KG1 (cell line): ENCODE measurements at regions not wholly inside any gene's neighbourhood (a gene's known extent, or its start where the extent isn't known, plus 50 kb on each side); places are given as distances from the start of the nearest gene placed in this dataset.

Experiments used
- DNase-seq: peaks from one replicate; lab custom pipeline; 2025; lab: John Stamatoyannopoulos, UW

DNA sequence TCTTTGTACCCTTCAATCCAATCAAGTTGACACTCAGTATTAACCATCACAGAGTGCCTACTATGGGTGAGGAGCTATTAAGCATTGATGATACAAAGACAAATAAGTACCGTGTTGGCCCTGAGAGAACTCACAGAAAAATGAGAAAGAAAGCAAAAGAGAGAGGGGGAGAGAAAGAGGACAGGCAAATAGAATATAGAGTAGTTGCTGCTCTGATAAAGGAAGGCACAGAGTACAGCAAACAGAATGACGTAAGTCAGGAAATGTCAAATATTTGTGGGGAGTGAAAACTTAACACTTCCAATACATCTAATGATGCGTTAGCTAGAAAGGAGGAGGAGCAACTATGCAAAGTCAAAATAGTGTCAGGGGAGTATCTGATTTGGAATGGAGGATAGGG lies 320.6 kb upstream of the KCNH8 start:
- no peak for DNase-seq

DNA sequence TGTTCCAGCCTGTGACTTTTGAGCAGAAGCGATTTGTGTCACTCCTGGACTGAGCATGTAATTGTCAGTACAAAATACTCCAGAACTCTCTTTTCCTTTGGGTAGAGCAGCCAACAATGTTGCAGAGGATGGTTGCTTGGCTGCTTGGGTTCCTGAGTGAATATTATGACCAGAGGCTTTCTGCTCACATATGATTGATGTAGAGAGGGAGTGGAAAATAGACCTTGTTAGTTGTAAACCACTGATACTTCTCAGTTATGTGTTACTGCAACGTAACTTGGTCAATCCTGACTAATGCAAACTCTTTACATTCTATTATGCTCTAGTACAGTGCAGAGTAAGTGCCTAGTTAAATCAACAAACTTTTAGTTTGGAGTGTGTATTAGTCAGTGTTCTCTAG lies 322.6 kb upstream of the KCNH8 start:
- no peak for DNase-seq

- no peak for DNase-seq
Observed at GRCh38 chr3:18813300-18813699, 335.0 kb upstream of the KCNH8 start.

DNA sequence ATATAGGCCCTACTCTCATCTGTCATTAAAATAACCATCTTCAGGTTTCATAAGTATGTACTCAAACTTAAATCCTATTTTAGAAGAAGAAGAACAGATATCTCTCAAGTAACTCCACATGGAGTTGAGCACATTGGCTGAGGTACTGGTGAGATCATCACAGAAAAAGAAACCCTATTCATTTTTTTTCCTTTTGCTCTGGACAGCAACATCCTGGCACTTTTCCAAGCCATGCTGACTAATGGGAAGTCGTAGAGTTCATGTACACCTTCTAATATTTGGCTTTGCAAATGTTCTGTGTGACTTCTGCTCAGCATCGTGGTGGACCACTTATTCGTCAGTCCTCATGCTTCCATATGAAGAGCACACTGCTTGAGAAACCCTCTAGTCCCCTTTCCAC lies 336.0 kb upstream of the KCNH8 start:
- no peak for DNase-seq

GRCh38 chr3:18810306-18810661 lies 338.0 kb upstream of the KCNH8 start:
- no peak for DNase-seq

DNA sequence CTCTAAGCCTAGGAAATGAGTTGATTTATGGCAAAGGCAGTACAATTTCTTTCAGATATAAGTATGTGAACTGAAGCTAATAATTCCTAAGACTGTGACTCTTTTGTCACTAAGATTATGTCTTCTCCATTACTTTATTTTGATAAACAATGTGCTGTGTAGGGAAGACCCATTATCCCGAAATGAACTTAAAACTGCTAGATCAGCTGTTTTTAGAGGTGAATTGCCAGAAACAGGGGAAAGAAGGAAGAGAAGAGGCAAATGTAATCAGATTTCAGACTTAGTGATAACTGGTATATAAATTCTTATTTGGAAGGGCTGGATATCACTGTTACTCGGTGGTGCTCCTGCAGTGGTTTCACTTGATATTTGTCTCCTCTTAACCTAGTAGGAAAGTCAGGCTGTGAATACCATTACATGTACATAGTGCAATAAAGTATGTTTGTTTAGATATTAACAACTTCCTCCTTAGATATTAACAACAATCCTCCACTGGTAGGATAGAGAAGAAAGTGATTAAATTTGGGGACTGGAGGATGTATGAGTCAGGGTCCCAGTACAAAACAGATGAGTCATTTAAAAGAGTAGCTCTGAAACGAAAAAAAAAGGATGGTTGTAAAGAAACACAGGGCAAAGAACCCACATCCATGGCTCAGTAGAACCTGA lies 338.5 kb upstream of the KCNH8 start:
- no peak for DNase-seq

DNA sequence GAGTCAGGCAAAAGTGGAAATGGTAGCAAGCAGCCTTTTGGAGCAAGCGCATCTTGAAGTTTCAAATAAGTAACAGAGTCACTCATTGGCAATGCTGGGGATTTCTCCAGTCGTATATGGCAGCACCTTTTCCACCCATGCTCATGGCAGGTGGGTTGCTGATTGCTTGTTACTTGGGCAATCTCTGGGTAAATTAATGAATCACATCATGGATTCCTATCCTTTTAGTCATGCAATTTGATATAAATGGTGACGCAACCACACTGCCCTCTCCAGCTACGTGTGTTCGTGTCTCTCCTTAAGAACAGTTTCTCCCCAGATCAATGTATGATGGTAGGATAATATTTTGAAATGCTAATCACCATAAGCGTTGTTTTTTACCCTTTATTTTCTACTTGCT lies 339.9 kb upstream of the KCNH8 start:
- DNase-seq: no peak

GRCh38 chr3:18807593-18807992 lies 340.7 kb upstream of the KCNH8 start:
- DNase-seq: no peak

- DNase-seq: no peak
Observed at GRCh38 chr3:18806633-18807032, 341.7 kb upstream of the KCNH8 start.

GRCh38 chr3:18797378-18797777 lies 350.9 kb upstream of the KCNH8 start:
- DNase-seq: no peak

DNA sequence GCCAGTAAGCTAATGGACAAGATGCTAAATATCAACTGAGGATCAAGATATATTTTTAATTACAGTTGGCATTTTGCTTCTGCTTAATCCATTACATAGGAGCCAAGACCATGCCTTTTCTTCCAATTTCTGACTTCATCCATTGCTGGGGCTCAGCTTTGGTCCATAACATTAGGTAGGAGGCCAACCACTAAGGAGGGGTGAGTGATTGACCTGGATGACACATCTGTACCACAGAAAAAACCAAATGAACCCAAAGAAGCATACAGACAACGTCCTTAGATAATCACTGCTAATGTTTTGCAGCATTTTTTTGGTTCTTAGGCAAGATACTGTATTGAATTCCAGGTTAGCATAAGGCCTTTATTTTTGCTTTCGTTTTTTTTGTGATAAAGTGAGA lies 353.2 kb upstream of the KCNH8 start:
- no peak for DNase-seq

GRCh38 chr3:18791752-18792151 lies 356.6 kb upstream of the KCNH8 start:
- no peak for DNase-seq

DNA sequence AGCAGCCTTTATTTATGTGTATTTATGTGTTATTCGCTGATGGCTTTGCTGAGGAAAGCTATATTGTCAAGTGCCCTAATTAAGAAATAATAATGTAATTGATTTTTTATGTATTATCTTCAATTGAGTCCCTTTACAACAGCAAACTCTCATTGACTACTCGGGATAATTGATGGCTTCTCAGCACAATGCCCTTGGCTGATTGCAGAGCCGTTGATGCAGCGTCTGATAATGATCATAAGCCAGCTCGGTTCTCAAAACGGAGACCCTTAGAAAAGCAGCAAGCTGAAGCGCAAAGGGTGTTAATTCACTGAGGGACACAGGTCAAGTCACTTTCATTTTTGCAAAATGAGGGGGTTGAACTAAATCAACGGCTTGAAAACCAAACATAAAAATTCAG lies 357.1 kb upstream of the KCNH8 start:
- DNase-seq: no peak

DNA sequence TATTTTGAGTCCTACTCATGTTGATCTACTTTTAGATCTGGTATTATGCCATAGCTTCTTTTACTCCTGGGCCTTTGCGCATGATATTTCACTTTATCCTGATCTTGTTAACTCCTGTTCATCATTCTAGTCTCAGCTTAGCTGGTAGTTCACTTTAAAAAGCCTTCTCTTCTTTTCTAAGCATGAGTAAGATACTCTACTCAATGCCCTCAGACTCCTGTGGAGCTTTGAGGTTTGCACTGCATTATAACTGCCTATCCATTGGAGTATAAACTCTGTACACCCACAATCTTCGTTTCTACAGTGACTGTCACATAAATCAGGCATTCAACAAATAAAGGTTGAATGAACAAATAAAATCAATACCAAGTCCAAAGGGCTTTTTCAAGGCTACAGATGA lies 357.9 kb upstream of the KCNH8 start:
- no peak for DNase-seq

GRCh38 chr3:18789734-18790133 lies 358.6 kb upstream of the KCNH8 start:
- DNase-seq: no peak

GRCh38 chr3:18787441-18787840 lies 360.9 kb upstream of the KCNH8 start:
- DNase-seq: no peak

GRCh38 chr3:18786650-18787323 lies 361.5 kb upstream of the KCNH8 start:
- no peak for DNase-seq

DNA sequence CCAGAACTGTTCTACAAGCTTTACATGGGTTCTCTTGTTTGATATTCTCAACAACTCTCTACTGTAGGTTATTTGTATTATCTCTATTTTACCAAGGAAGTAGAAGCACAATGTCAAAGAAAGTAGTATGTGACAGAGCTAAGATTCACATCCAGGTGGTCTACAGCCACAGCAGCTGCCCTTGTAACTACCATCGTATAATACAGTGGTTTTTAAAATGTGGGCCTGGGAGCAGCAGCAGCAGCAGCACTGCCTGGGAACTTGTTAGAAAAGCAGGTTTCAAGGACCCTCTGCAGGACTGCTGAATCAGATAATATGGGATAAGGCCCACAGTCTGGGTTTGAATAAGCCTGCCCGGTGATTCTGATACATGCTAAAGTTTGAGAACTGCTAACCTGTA lies 357.1 kb upstream of the SATB1 start:
- DNase-seq: no peak

DNA sequence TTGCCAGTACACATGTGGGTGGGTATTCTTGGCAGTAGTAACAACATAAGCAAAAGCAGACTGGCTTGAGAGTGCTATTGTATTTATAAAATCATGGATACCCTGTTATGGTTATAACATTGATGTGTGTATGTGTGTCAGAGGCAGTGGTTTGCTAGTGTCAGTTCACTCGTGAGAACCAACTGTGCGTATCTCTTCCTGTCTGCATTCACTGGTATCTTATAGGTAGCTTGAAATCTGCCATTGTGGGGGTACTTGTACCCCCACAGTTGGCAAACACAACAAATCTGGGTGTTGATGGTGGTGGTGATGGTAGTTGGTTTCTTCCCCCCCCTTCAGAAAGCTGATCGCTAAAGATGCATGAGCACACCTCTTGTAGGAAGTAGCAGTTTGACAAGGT lies 355.8 kb upstream of the SATB1 start:
- no peak for DNase-seq

DNA sequence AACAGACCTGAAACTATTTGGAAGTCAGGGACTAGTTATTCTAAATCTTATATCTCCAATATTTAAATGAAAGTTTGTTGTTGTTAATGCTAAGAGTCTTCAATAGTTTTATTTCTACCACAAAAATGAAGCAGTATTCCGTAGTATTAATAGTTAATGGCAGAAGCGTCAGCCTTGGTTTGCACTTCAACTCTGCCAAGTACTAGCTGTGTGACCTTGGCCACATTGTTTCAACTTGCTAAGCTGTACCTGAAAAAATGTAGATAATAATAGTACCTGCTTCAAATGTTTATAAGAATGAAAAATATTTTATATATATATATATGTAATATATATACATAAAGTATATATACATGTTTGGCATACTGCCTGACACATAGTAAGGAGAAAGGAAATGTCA lies 354.6 kb upstream of the SATB1 start:
- DNase-seq: no peak

- DNase-seq: no peak
Observed at GRCh38 chr3:18778598-18778997, 353.5 kb upstream of the SATB1 start.

DNA sequence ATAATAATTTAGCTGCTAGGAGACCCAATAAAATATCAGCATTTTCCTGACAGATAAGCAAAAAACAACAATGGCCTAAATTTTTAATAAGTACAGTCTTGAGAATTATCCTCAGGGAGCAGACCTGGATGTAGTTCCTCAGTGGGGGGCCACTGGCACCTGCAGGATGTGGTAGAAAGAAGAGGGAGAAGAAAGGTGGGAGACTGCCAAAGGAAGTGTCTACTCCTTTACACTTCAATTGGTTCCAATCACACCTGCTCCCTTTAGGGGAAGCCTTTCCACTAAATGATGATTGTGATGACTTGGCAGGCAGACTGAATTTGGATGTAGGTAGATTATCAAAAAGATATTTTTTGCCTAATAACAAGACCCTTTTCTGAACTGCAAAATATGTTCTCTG lies 353.0 kb upstream of the SATB1 start:
- DNase-seq: no peak

DNA sequence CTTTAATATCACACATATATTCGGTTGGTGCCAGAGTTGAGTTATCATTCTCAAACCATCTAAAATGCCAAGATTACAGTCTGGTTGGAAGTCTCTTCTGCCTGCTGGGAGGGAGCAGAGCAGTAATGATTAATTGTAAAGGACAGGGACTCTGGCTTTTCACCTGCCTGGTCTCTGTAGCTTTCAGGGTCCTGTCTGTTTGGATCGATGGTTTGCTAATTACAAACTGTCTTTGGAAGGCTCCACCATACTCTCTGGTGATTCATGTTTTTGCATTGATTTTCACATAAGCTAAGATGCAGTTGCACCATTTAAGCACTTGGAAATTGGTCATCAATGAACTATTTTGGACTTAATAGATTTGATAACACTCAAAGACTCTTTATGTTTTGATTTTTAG lies 350.4 kb upstream of the SATB1 start:
- no peak for DNase-seq
